Chondrocyte (in vitro differentiated cells): ENCODE measurements at regions not wholly inside any gene's neighbourhood (a gene's known extent, or its start where the extent isn't known, plus 50 kb on each side); places are given as distances from the start of the nearest gene placed in this dataset.

ENCODE experiments used
- DNase-seq: peaks from one replicate; pipeline ENCODE4 v3.0.0; 2021; ENCODE audit warnings: mixed read lengths, low spot score
- H3K27ac Mint-ChIP-seq: one replicate; pipeline ENCODE4 v1.8.0; 2021; ENCODE audit warnings: mild to moderate bottlenecking, moderate library complexity, mixed read lengths; ENCODE audit not compliant: unreplicated experiment
- H3K27me3 Mint-ChIP-seq: 2 replicates; pipeline ENCODE4 v1.8.0; 2021; ENCODE audit warnings: low read depth, mixed read lengths
- H3K36me3 Mint-ChIP-seq: 2 replicates; pipeline ENCODE4 v1.8.0; 2021; ENCODE audit warnings: low read depth, mixed read lengths
- H3K4me1 Mint-ChIP-seq: 2 replicates; pipeline ENCODE4 v1.8.0; 2021; ENCODE audit warnings: low read depth, mild to moderate bottlenecking, mixed read lengths
- H3K4me3 Mint-ChIP-seq: one replicate; pipeline ENCODE4 v1.8.0; 2021; ENCODE audit warnings: mild to moderate bottlenecking, moderate library complexity, mixed read lengths; ENCODE audit not compliant: unreplicated experiment
- H3K9me3 Mint-ChIP-seq: 2 replicates; pipeline ENCODE4 v1.8.0; 2021; ENCODE audit warnings: low read depth, mixed read lengths
- CTCF ChIP-seq: fragments of 200-600 bp; sonication (generic); IDR thresholded peaks from 2 replicates; pipeline ENCODE4 v1.5.0; 2021; ENCODE audit warnings: antibody characterized with exemption, mild to moderate bottlenecking, moderate library complexity

- Mint-ChIP-seq H3K4me3 (no peak overlapping the region), H3K9me3 (no peaks in the 10 kb centered on the region), H3K36me3 (no peaks in the 10 kb centered on the region), H3K27me3 (peaks cover 5% of the 10 kb centered on the region), H3K4me1 (no peaks in the 10 kb centered on the region), H3K27ac (no peak overlapping the region)
- no peak for TF ChIP-seq CTCF
- no peak for DNase-seq
These were observed 86.9 kb upstream of the ANO3 start for GRCh38 chr11:26245046-26245445.

GRCh38 chr11:26247340-26247739 lies 84.6 kb upstream of the ANO3 start:
- Mint-ChIP-seq H3K27me3 (peaks cover 6% of the 10 kb centered on the region), H3K9me3 (no peaks in the 10 kb centered on the region), H3K4me3 (no peak overlapping the region), H3K27ac (no peak overlapping the region), H3K4me1 (no peaks in the 10 kb centered on the region), H3K36me3 (no peaks in the 10 kb centered on the region)
- no peak for TF ChIP-seq CTCF
- DNase-seq, result no peak

- Mint-ChIP-seq H3K36me3 (no peaks in the 10 kb centered on the region), H3K4me3 (no peak overlapping the region), H3K27me3 (peaks cover 6% of the 10 kb centered on the region), H3K9me3 (no peaks in the 10 kb centered on the region), H3K4me1 (no peaks in the 10 kb centered on the region), H3K27ac (no peak overlapping the region)
- TF ChIP-seq CTCF, result no peak
- no peak for DNase-seq
These were observed 83.3 kb upstream of the ANO3 start for GRCh38 chr11:26248661-26249060.

- H3K27ac Mint-ChIP-seq, result no peak overlapping the region
- H3K4me3 Mint-ChIP-seq, result no peak overlapping the region
- H3K9me3 Mint-ChIP-seq, result no peaks in the 10 kb centered on the region
- TF ChIP-seq CTCF, result no peak
- H3K27me3 Mint-ChIP-seq, result peaks cover 4% of the 10 kb centered on the region
- H3K36me3 Mint-ChIP-seq, result no peaks in the 10 kb centered on the region
- no peak for DNase-seq
- H3K4me1 Mint-ChIP-seq, result no peaks in the 10 kb centered on the region
These were observed 77.6 kb upstream of the ANO3 start for GRCh38 chr11:26254378-26254777.

GRCh38 chr11:26263769-26264168 lies 68.2 kb upstream of the ANO3 start:
- no peaks in the 10 kb centered on the region for H3K9me3 Mint-ChIP-seq
- no peak for TF ChIP-seq CTCF
- DNase-seq, result no peak
- no peaks in the 10 kb centered on the region for H3K4me1 Mint-ChIP-seq
- H3K27me3 Mint-ChIP-seq, result peaks cover 6% of the 10 kb centered on the region
- H3K36me3 Mint-ChIP-seq, result no peaks in the 10 kb centered on the region
- no peak overlapping the region for H3K4me3 Mint-ChIP-seq
- no peak overlapping the region for H3K27ac Mint-ChIP-seq
